ENCODE measurements at regions not wholly inside any gene's neighbourhood (a gene's known extent, or its start where the extent isn't known, plus 50 kb on each side); places are given as distances from the start of the nearest gene placed in this dataset.

DNA sequence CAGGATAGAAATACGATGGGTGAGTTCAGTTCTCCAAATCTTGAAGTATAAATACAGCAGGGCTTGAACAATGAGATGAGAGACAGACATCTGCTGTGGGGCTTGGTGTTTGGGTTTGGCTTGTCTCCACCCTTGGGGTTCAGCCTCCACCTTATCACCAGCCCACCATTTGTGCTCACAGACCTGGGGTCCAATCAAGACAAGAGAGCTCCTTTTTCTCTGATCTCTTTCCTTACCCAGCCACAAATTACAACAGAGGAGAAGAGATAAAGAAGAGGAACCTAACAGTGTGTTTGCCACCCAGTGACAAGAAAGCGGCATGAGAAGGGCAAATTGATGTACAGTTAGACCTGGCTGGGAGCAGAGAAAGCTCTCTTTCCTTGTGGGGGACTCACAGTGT is 204.5 kb upstream of the CXCR4 start:
- Mint-ChIP-seq H3K27me3 (ENCODE audit: insufficient read depth) (no peaks in the 10 kb centered on the region), H3K27ac (no peak overlapping the region), H3K4me3 (no peak overlapping the region), H3K4me1 (peaks cover 47% of the 10 kb centered on the region), H3K36me3 (ENCODE audit: low read depth) (peaks cover 3% of the 10 kb centered on the region), H3K9me3 (peaks cover 3% of the 10 kb centered on the region)
- Histone ChIP-seq H3K4me3 (ENCODE audit: low read length) (no peak overlapping the region), H3K27me3 (ENCODE audit: control insufficient read depth, insufficient read depth, low read length, poor library complexity, severe bottlenecking) (no peaks in the 10 kb centered on the region), H3K36me3 (ENCODE audit: control insufficient read depth, insufficient read depth, low read length) (no peaks in the 10 kb centered on the region), H3K4me1 (ENCODE audit: control insufficient read depth, insufficient read depth, low read length) (peaks cover 21% of the 10 kb centered on the region), H3K9me3 (ENCODE audit: control insufficient read depth, low read length) (no peaks in the 10 kb centered on the region), H3K9ac (ENCODE audit: extremely low read depth, low read length, poor library complexity, severe bottlenecking) (no peak overlapping the region), H3K27ac (ENCODE audit: low read depth, low read length) (no peak overlapping the region)
- TF ChIP-seq, protein P1, sequence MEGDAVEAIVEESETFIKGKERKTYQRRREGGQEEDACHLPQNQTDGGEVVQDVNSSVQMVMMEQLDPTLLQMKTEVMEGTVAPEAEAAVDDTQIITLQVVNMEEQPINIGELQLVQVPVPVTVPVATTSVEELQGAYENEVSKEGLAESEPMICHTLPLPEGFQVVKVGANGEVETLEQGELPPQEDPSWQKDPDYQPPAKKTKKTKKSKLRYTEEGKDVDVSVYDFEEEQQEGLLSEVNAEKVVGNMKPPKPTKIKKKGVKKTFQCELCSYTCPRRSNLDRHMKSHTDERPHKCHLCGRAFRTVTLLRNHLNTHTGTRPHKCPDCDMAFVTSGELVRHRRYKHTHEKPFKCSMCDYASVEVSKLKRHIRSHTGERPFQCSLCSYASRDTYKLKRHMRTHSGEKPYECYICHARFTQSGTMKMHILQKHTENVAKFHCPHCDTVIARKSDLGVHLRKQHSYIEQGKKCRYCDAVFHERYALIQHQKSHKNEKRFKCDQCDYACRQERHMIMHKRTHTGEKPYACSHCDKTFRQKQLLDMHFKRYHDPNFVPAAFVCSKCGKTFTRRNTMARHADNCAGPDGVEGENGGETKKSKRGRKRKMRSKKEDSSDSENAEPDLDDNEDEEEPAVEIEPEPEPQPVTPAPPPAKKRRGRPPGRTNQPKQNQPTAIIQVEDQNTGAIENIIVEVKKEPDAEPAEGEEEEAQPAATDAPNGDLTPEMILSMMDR (conservative IDR thresholded peaks at IDR 0.05), result no peak
- WGBS, 2 experiments (ENCODE audit: insufficient coverage in 1 of 2, insufficient read length in 1 of 2), result 97 to 100% methylated on average over 1 to 2 of the region's 2 CpGs
- no peak for DNase-seq

- H3K9ac ChIP-seq (ENCODE audit: extremely low read depth, low read length, poor library complexity, severe bottlenecking), result no peak overlapping the region
- peak; percentile 83 for DNase-seq
- peak overlapping the region; percentile 39 for H3K4me3 Mint-ChIP-seq
- TF ChIP-seq, protein P1 (conservative IDR thresholded peaks at IDR 0.05), result no peak
- peaks cover 16% of the 10 kb centered on the region for H3K4me1 ChIP-seq (ENCODE audit: control insufficient read depth, insufficient read depth, low read length)
- H3K36me3 ChIP-seq (ENCODE audit: control insufficient read depth, insufficient read depth, low read length), result no peaks in the 10 kb centered on the region
- H3K9me3 Mint-ChIP-seq, result peaks cover 3% of the 10 kb centered on the region
- H3K4me3 ChIP-seq (ENCODE audit: low read length), result no peak overlapping the region
- no peaks in the 10 kb centered on the region for H3K27me3 Mint-ChIP-seq (ENCODE audit: insufficient read depth)
- peaks cover 3% of the 10 kb centered on the region for H3K36me3 Mint-ChIP-seq (ENCODE audit: low read depth)
- peaks cover 48% of the 10 kb centered on the region for H3K4me1 Mint-ChIP-seq
- no peaks in the 10 kb centered on the region for H3K9me3 ChIP-seq (ENCODE audit: control insufficient read depth, low read length)
- H3K27ac ChIP-seq (ENCODE audit: low read depth, low read length), result no peak overlapping the region
- 66 to 71% methylated on average over 9 to 11 of the region's 11 CpGs for WGBS, 2 experiments (ENCODE audit: insufficient coverage in 1 of 2, insufficient read length in 1 of 2)
- H3K27ac Mint-ChIP-seq, result peak overlapping the region; percentile 93
- no peaks in the 10 kb centered on the region for H3K27me3 ChIP-seq (ENCODE audit: control insufficient read depth, insufficient read depth, low read length, poor library complexity, severe bottlenecking)
Observed at GRCh38 chr2:136319651-136320050, 201.7 kb upstream of the CXCR4 start.

DNA sequence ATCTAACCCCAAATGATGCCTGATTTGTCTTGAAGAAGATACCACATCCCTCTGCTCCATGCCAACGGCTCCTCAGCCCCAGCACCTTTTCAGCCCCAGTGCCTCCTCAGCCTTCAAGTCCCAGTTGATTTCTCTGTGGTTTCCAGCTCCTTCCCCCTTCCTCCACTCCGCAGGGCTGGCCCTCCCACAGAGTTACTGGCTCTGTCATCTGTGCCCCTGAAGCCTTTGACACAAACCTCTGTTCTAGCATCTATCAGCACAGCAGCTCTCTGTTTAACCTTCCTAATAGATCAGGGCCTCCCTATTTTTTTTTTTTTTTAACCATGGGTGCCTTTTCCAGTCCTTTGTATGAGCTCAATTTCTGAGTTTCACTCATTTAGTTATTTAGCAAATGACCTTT is 201.3 kb upstream of the CXCR4 start:
- DNase-seq, result peak; percentile 82
- TF ChIP-seq, protein P1 (conservative IDR thresholded peaks at IDR 0.05), result no peak
- Histone ChIP-seq H3K27ac (ENCODE audit: low read depth, low read length) (no peak overlapping the region), H3K9ac (ENCODE audit: extremely low read depth, low read length, poor library complexity, severe bottlenecking) (no peak overlapping the region), H3K36me3 (ENCODE audit: control insufficient read depth, insufficient read depth, low read length) (no peaks in the 10 kb centered on the region), H3K9me3 (ENCODE audit: control insufficient read depth, low read length) (no peaks in the 10 kb centered on the region), H3K4me1 (ENCODE audit: control insufficient read depth, insufficient read depth, low read length) (peaks cover 16% of the 10 kb centered on the region), H3K4me3 (ENCODE audit: low read length) (peak overlapping the region; percentile 26), H3K27me3 (ENCODE audit: control insufficient read depth, insufficient read depth, low read length, poor library complexity, severe bottlenecking) (no peaks in the 10 kb centered on the region)
- Mint-ChIP-seq H3K36me3 (ENCODE audit: low read depth) (peaks cover 3% of the 10 kb centered on the region), H3K27ac (peak overlapping the region; percentile 93), H3K4me3 (peak overlapping the region; percentile 39), H3K9me3 (peaks cover 3% of the 10 kb centered on the region), H3K27me3 (ENCODE audit: insufficient read depth) (no peaks in the 10 kb centered on the region), H3K4me1 (peaks cover 48% of the 10 kb centered on the region)
- WGBS, 2 experiments (ENCODE audit: insufficient coverage in 1 of 2, insufficient read length in 1 of 2), result 6 to 22% methylated on average over 2 of the region's 2 CpGs
